Skeletal muscle tissue (tissue), 3 donors: ENCODE measurements at regions not wholly inside any gene's neighbourhood (a gene's known extent, or its start where the extent isn't known, plus 50 kb on each side); places are given as distances from the start of the nearest gene placed in this dataset.

ENCODE experiments used
- H3K27ac ChIP-seq: one replicate; pipeline ENCODE4 v1.7.0; 2013; ENCODE audit warnings: mild to moderate bottlenecking, low read depth, low read length, inconsistent platforms
- H3K27me3 ChIP-seq, 3 donors: one replicate each; pipeline ENCODE4 v1.7.0; 2013; ENCODE audit warnings: low read length in 3 of 3; ENCODE audit not compliant: control insufficient read depth in 3 of 3, insufficient read depth in 3 of 3
- H3K36me3 ChIP-seq, 3 donors: one replicate each; pipeline ENCODE4 v1.7.0; 2013; ENCODE audit warnings: low read length in 3 of 3; ENCODE audit not compliant: control insufficient read depth in 3 of 3, insufficient read depth in 3 of 3
- H3K4me1 ChIP-seq, 3 donors: one replicate each; pipeline ENCODE4 v1.7.0; 2013; ENCODE audit warnings: low read length in 3 of 3, mild to moderate bottlenecking in 3 of 3; ENCODE audit not compliant: control insufficient read depth in 3 of 3, insufficient read depth in 3 of 3
- H3K4me3 ChIP-seq, 3 donors: one replicate each; pipeline ENCODE4 v1.7.0; 2013; ENCODE audit warnings: low read length in 3 of 3
- H3K9ac ChIP-seq, 3 donors: one replicate each; pipeline ENCODE4 v1.7.0; 2013; ENCODE audit warnings: low read length in 3 of 3, mild to moderate bottlenecking in 3 of 3, moderate library complexity in 2 of 3, low read depth in 1 of 3
- H3K9me3 ChIP-seq, 3 donors: one replicate each; pipeline ENCODE4 v1.7.0; 2013; ENCODE audit warnings: low read length in 3 of 3; ENCODE audit not compliant: control insufficient read depth in 3 of 3
- donor health status: Osteomylitis.

DNA sequence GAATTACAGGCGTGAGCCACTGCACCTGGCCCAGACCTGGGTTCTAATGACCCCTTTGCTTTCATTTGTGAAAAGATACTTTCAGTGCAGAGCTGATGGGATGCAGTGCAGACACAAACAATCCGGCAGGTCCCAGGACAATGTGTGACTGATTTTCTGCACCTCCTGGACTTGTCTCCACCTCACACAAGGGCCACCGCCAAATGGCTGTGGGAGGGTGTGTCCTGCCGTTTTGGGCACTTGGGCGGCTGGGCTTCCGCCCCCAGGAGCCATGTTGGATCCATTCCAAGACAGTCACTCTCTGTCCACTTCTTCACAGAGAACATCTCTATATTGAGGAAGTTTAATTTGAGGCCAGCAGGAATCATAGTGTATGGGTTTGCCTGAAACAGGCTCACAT, 112.3 kb upstream of the ZNF507 start:
- no peaks in the 10 kb centered on the region for H3K4me1 ChIP-seq
- no peak overlapping the region for H3K9ac ChIP-seq
- no peaks in the 10 kb centered on the region for H3K9me3 ChIP-seq
- H3K4me3 ChIP-seq = no peak overlapping the region
- H3K27me3 ChIP-seq = peaks cover 10 to 32% (median 19%) of the 10 kb centered on the region in 3 donors
- H3K36me3 ChIP-seq = no peaks in the 10 kb centered on the region
- no peak overlapping the region for H3K27ac ChIP-seq

DNA sequence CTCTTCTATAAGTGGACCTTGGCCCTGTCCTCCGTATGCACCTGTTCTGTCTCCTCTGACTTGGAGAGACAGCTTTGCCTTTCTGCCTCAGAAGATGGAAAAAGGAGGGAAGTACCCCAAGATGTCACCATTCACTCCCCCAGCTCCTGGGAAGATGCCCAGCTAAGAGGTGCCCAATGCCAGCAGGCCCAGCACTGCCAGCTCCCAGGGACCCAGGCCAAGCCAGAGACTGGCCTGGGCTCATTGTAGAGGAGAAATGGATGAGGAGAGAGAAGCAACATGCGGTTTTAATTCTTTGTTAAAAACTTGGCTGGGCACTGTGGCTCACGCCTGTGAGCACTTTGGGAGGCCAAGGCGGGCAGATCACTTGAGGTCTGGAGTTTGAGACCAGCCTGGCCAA, 111.5 kb upstream of the ZNF507 start:
- Histone ChIP-seq H3K9me3 (no peaks in the 10 kb centered on the region), H3K4me3 (no peak overlapping the region), H3K27ac (no peak overlapping the region), H3K4me1 (no peaks in the 10 kb centered on the region), H3K27me3 (peaks cover 10 to 32% (median 19%) of the 10 kb centered on the region in 3 donors), H3K9ac (no peak overlapping the region), H3K36me3 (no peaks in the 10 kb centered on the region)

DNA sequence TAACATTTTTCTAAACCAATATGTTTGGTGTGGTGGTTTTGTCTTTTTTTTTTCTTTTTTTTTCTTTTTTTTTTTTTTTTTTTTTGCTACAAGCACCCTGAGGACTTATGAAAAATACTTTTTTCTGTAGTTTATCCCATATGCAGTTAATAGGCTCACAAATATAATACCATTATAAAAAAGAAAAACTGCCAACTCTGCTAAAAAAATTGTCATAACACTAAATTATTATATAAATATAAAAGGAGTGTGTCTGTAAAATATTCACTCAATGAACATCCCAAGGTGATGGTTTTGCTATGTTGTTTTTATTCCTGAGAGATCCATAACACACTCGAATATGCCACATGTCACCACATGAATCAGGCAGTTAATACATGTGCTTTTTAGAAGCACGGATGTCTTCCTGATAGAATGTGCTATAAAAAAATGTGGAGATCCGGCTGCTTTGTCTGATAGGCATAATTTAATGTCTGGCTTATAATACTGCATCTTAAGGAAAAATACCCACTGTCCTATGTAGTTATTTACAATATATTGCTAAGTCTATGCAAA, 110.7 kb upstream of the ZNF507 start:
- Histone ChIP-seq H3K27me3 (peaks cover 8 to 27% (median 18%) of the 10 kb centered on the region in 3 donors), H3K4me1 (no peaks in the 10 kb centered on the region), H3K27ac (no peak overlapping the region), H3K9me3 (no peaks in the 10 kb centered on the region), H3K4me3 (no peak overlapping the region), H3K36me3 (no peaks in the 10 kb centered on the region), H3K9ac (no peak overlapping the region)

DNA sequence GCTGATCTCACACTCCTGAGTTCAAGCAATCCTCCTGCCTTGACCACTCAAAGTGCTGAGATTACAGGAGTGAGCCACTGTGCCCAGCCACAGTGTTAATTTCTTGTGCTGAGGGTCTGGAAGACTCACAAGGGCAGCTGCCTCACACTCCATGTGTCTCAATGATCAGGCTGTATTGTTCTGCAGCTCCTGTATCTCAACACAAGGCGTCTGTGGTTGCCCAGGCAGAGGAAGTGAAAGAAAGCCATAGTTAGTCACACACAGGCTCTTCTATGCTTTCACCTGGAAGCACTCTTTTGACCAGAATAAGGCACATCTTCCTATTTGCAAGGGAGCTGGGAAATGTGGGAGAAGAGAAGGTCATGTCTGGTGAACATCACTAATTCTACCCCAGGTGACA, 107.3 kb upstream of the ZNF507 start:
- H3K27ac ChIP-seq = no peak overlapping the region
- H3K27me3 ChIP-seq = peaks cover 2 to 7% (median 5%) of the 10 kb centered on the region in 3 donors
- H3K36me3 ChIP-seq = no peaks in the 10 kb centered on the region
- no peaks in the 10 kb centered on the region for H3K4me1 ChIP-seq
- no peak overlapping the region for H3K9ac ChIP-seq
- H3K9me3 ChIP-seq = no peaks in the 10 kb centered on the region
- no peak overlapping the region for H3K4me3 ChIP-seq

DNA sequence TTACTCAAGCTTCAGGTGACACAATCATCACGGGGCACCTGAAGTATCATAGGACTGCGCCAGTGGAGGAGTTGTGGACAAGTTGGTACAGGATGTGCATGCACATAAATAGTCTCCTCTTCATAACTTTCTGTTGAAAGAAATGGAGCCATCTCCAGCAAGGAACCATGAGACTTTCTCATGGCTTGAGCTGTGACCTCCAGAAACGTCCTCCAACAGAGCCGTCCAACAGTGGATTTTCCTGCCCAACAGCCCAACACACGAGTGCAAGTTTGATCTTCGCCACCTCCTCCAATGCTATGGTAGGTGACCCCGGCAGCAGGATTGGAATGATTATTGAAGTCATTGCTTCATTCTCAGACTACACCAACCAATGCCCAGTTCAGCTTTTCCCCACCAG, 105.1 kb upstream of the ZNF507 start:
- Histone ChIP-seq H3K9ac (no peak overlapping the region), H3K27me3 (peaks cover 2 to 5% (median 3%) of the 10 kb centered on the region in 3 donors), H3K4me1 (no peaks in the 10 kb centered on the region), H3K27ac (no peak overlapping the region), H3K9me3 (no peaks in the 10 kb centered on the region), H3K4me3 (no peak overlapping the region), H3K36me3 (no peaks in the 10 kb centered on the region)

DNA sequence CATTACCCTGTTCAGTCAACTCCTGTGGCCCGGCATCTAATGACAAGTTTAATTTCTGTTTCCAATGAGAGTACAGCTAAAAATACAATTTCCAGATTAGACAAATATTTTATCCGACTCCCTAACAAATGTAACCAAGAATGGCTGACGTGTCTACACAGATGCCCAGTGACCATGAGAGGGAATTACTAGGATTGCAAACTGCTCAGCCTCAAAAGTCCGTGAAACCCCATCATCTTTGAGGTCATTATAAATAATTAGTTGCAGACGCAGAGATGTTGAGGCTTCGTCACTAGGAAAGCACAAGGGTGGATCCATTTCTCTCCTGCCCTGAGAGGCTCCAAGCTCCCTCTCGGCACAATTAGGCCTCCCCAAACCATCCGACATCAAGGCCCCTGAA, 104.1 kb upstream of the ZNF507 start:
- no peak overlapping the region for H3K4me3 ChIP-seq
- H3K4me1 ChIP-seq = no peaks in the 10 kb centered on the region
- H3K36me3 ChIP-seq = no peaks in the 10 kb centered on the region
- H3K27ac ChIP-seq = no peak overlapping the region
- H3K27me3 ChIP-seq = no peaks in the 10 kb centered on the region
- no peaks in the 10 kb centered on the region for H3K9me3 ChIP-seq
- no peak overlapping the region for H3K9ac ChIP-seq

DNA sequence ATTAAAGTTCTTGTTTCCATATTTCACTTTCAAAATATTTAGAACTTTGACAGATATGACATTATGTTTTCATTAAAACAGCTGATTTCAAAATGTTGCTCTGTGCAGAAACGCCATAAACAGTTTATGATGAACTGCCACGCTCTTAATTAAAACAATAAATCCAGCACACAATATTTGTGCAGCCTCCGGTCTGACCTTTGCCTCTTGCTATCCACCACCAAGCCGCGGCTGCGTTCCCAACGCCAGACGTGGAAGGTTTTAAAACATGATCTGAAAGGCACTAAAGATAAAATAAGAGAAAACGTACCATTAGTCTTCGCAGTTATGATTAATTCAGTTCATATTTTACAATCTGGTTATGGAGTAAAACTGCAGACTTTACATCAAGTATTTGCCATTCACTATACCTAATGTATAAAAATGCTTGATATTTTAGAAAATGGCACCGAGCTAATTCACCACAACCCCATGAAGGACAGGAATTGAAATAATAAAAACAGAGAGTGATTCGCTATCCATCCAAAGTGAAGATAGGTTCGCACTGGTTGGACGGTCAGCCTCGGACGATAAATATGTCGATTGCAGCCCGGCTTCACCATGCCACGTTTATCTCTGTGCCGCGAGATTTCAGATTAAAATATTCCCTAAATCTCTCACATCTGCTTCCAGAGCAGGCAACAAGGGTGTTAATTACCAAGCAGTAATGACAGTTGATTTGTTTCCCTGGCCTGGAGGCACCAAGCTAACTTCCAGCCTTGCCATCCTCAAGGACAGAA, 103.3 kb upstream of the ZNF507 start:
- no peak overlapping the region for H3K9ac ChIP-seq
- no peak overlapping the region for H3K4me3 ChIP-seq
- no peaks in the 10 kb centered on the region for H3K9me3 ChIP-seq
- no peaks in the 10 kb centered on the region for H3K4me1 ChIP-seq
- no peaks in the 10 kb centered on the region for H3K36me3 ChIP-seq
- no peak overlapping the region for H3K27ac ChIP-seq
- H3K27me3 ChIP-seq = no peaks in the 10 kb centered on the region

DNA sequence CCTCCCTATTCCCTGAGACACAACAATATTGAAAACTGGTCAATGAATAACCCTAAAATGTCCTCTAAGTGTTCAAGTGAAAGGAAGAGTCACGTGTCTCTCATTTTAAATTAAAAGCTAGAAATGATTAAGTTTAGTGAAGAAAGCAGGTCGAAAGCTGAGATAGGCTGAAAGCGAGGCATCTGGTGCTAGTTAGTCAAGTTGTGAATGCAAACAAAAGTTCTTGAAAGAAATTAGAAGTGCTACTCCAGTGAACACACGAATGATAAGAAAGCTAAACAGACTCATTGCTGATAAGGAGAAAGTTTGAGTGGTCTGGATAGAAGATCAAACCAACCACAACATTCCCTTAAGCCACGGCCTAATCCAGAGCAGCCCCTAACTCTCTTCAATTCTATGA, 99.4 kb upstream of the ZNF507 start:
- H3K4me3 ChIP-seq = no peak overlapping the region
- H3K27me3 ChIP-seq = no peaks in the 10 kb centered on the region
- H3K9me3 ChIP-seq = no peaks in the 10 kb centered on the region
- no peak overlapping the region for H3K9ac ChIP-seq
- H3K36me3 ChIP-seq = no peaks in the 10 kb centered on the region
- no peaks in the 10 kb centered on the region for H3K4me1 ChIP-seq
- H3K27ac ChIP-seq = no peak overlapping the region

DNA sequence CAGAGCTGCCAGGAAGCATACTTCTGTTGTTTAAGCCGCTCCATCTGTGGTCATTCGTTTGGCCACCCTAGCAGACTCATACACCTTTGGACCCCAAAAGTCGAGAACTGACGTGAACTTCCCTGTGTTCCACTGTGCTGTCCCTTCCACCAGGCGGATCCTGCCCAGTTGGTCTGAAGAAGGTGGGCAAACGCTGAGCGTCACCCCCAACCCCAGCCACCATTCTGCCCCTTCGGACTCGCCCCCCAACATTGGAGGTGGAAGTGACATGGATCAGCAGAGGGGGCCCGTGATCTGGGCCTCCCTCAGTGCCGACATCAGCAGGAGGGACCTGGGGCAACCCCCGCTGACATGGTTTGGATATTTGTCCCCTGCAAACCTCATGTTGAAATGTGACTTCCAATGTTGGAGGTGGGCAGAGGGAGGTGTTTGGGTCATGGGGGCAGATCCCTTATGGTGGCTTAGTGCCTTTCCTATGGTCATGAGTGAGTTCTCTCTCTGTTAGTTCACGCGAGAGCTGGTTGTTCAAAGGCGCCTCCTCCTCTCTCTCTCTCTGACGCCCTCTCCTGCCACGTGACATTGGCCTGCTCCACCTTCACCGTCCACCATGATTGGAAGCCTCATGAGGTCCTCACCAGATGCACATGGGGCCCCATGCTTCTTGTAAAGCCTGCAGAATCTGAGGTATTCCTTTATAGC, 93.6 kb upstream of the ZNF507 start:
- Histone ChIP-seq H3K27ac (no peak overlapping the region), H3K9ac (no peak overlapping the region), H3K36me3 (no peaks in the 10 kb centered on the region), H3K4me3 (no peak overlapping the region), H3K9me3 (no peaks in the 10 kb centered on the region), H3K27me3 (peaks cover 2 to 19% (median 14%) of the 10 kb centered on the region in 3 donors), H3K4me1 (no peaks in the 10 kb centered on the region)

DNA sequence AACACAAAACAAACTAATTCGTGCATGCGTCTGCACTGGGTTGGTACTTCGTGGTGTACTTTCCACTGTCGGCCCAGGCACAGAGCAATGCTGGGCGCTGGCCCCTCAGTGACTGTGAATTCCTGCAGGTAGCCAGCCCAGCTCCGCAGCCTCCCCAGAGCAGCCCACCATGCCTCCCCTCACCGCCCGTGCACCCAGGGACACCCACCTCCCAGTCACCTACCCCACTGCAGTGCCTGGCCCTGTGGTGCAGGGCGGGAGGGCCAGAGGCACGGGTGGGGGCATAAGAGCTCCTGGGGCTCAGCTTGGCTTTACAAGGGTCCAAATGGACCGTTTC, 93.1 kb upstream of the ZNF507 start:
- H3K4me3 ChIP-seq = no peak overlapping the region
- peaks cover 3 to 20% (median 19%) of the 10 kb centered on the region in 3 donors for H3K27me3 ChIP-seq
- H3K4me1 ChIP-seq = no peaks in the 10 kb centered on the region
- no peak overlapping the region for H3K9ac ChIP-seq
- H3K27ac ChIP-seq = no peak overlapping the region
- H3K36me3 ChIP-seq = no peaks in the 10 kb centered on the region
- no peaks in the 10 kb centered on the region for H3K9me3 ChIP-seq
